ENCODE measurements at regions not wholly inside any gene's neighbourhood (a gene's known extent, or its start where the extent isn't known, plus 50 kb on each side); places are given as distances from the start of the nearest gene placed in this dataset.
"Not testable (repeated sequence)": the region's sequence is repeated elsewhere in the genome, so short reads cannot be mapped to it uniquely, and the experiment has no call there.

DNA sequence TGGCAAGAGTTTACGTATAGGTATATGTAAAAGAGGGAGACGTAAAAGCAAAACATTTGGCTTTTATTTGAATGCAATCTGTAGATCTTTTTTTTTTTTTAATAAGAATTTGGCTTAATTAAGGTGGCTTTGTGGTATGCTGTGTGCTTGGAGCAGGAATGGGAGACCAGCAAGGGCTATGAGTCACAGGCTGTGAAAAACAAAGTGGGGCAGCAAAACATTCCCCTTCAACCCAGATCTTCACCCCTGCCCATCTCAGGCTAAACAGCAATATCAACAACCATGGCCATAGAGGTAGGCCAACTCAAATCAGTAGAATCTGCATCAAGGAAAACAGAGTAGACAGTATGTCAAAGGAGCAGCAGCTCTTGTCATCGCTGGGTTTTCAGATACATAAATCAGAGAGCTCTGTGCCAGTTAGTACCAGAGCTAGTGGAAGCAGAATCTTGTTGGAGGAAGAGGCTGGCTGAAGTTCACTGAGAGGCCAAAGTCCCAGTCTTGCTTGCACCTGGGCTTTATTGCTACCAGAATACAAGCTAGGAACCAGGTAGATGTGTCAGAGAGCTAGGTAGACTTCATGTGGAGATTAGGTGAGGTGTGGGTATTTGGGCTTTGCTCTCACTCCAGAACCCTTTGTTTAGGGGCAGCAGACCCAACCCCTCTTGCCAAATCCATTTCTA lies 191.5 kb upstream of the FANCL start:
- peak; percentile 4 for DNase-seq

DNA sequence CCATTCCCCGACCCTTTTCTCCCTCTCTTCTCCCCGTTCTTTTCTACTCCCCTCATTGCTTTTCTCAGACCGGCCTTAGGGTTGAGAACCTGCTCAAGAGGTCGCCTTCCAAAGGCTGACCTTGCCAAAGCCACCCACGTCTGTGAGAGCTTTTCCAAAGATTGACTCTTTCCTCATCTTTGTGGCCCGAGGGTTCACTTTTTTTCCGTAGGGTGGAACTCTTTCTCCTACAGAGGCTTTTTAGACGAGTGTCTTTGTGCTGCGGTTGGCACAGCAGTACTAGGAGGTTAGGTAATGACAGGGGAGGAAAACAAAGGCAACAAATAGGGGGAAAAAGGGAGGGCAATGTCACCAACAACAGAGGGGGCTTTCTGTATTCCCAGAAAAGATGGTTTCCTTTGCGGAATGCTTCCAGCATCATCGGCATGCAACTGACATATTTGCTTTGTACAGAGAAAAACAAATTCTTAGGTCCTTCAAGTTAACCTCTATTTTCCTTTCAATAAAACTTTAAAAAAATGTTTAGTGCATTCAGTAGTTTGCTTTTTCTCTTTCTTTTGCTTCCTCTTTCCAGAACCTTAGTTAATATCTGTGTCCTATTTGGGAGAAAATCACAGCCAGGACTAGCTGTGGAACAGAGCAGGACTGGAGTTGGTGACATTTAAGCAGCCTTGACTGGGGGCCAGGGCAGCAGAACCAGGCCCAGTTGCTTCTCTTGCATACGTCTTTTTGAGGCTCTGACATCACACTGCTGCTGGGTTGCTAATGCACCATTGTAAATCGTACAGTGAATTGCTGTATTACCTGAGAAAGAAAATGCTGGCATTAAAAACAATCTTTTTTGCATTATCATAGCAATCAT lies 188.1 kb upstream of the FANCL start:
- no peak for DNase-seq

DNA sequence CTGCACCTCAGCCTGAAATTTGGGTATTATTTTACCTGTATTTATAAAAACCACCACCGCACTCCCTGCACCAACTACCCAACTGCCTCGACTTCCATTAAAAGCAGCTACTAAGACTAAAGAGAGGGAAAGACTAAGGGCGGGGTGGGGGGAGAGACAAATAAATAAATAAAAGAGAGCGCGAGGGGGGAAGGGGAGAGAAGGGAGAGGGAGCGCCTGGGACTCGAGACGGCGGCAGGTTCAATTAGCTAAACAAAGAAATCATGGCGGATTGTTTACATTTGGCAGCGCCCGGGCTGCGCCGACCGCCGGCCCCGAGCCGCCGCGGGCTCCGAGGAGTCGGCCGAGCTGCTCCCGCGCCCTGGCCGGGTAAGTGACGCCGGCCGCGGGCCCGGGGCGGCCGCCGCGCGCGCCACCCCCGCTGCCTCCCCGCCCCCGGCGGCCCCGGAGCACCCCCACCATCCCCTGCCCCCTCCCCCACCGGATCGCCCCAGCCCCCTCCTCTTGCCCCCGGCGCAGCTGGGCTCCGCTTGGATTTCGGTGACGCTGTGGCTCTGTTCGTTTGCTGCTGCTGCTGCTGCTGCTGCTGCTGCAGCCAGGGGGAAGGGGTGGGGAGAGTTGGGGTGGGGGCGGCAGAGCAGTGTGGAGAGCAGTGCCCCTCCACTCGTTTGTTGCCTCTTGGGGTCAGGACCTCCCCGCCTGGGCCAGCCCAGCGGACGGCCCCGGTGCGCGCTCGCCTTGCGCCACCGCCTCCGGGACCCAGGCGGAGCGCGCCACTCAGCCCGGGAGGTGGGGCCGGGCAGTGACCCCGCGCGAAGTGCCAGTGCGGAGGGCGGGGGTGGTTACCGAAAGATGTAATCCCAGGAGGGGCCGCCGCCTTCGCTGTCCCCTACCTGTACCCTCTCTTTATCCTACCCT lies 187.2 kb upstream of the FANCL start:
- peak; percentile 8 for DNase-seq

DNA sequence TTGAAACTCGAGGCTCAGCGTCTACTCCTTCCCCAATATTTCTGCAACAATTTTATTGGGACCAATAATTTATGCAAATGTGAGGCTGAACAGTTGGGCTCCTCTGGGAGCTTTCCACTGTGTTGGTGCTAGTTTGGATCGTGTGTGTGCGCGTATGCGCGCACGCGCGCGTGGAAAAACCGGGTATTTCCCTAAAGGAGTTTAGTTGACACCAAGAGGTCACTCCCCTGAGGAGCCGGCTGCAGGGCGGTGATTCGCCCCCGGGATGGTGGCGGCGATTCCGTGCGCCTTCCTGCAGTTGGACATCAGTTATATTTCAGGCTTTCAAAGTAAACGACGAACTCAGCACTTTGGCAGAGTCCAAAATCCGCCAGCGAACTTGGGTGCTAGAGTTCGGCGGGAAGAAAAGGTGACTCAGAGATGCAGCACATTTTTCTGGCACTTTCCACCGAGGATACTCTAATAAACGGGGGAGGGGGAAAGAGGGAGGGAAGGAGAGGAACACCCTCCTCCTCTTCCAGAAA lies 186.5 kb upstream of the FANCL start:
- peak; percentile 31 for DNase-seq

DNA sequence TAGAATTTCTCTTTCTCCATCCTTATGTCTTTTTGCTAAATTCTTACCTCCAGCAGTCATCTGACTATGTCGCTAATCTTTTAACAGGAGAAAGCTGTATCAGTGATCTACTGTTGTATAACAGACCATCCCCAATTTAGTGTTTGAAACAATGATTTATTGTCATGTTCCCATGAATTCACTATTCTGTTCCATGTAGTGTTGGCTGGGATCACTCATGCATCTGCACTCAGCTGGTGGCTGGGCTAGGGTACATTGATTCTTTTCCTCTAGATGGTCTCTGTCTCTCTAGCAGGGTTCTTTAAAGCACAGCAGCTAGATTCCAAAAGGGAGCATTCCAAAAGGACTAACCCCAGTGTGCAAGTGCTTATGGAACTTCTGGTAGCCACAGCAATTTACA lies 184.2 kb upstream of the FANCL start:
- DNase-seq, result no peak

DNA sequence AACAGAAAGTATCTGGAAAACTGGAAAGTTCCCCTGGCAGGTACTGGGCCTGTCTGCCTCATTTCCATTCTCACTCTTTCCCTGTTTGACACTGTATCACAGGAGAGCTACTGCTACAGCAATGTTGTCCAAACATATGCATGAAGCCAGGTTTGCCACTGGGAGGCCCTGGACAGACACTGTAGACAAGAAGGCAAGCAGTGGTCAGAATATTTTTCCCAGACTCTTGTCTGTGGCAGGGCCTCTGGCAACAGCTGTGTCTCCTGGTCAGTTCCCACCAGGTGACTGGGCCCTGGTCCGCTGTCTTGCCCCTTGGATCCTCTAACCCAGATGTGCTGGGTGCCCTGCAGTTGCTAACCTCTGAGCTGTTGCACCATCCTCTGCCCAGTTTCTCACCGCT lies 178.9 kb upstream of the FANCL start:
- DNase-seq, result no peak

DNA sequence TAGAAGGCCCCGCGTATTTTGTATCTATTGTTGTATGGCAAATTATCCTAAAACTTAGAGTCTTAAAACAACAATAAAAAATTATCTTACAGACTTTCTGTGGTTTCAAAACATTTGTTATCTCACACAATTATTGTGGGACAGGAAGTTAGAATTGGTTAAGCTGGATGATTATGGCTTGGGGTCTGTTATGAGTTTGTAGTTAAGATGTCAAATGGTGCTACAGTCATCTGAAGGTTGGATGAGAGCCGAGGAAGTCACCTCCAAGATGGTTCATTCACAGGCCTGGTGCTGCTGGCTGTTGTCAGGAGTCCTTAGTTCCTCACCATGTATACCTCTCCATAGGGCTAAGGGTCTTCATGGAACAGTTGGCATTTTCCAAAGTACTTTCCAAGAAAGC lies 175.6 kb upstream of the FANCL start:
- DNase-seq, result no peak

DNA sequence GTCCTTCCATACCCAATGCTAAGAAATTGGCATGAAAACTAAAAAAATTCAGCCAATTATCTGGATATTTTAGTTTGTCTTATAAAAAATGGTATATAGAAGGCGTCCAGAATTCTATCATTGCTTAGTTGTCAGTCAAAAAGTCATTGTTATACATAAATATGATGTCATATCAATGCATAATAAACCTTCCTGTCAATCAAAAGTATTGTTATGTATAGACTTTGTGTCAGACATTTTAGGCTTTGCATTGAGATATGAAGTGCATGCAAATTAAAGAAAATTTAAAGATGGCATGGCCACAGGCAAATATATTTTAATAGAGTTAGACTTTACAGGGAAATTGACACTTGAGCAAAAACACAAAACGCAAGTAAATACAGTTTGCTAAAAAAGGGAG lies 173.4 kb upstream of the FANCL start:
- no peak for DNase-seq

DNA sequence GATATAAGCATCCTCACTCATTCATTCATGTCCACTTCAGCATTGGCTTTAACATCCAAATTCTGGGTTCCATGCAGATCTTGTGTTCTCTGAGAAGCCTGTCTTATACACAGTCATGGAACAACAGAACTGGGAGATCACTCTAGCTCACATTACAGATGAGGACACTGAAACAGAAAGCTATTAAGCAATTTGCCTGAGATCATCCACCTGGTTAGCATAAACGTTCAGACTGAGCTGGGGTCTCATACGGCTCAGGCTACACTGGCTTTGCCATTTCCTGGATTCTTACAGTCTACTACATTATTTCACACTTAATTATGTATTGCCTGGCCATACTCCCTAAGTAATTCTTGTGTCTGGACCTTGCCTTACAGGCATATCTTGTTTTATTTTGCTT lies 169.4 kb upstream of the FANCL start:
- no peak for DNase-seq

DNA sequence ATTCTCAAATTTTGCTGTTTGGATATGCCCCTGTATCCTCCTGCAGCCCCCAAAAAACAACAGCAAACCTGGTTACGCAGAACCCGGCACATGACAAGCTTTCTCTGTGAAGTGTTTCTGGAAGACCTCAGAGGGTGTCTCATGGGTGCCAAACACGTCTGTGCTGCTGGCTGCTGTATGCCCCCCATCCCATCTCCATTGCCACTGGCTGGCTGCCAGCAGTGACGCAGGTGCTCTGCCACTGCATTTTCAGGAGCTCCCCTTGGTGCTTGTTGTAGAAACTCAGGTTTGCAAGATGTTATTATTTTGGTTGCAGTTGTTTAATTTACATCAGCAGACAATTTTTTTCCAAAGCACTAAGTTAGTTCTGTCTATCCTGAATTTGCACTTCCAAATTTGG lies 166.4 kb upstream of the FANCL start:
- no peak for DNase-seq

DNA sequence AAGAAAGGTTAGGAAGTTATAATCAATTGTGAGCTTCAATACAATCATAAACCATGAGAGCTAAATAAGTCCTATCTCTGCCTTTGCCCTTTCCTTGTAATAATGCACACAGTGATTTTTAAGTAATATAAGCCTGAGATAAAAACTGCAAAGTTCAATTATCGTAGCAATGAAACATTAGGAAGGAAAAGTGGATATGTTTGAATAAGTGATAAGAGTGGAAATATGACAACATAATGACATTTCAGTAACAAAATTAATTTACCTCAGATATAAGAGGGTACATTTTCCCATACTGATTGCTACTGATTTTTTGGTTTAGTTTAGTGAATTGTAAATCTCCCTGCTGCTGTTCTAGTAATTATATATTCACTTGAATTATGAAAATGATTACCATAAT lies 164.2 kb upstream of the FANCL start:
- DNase-seq, result no peak

DNA sequence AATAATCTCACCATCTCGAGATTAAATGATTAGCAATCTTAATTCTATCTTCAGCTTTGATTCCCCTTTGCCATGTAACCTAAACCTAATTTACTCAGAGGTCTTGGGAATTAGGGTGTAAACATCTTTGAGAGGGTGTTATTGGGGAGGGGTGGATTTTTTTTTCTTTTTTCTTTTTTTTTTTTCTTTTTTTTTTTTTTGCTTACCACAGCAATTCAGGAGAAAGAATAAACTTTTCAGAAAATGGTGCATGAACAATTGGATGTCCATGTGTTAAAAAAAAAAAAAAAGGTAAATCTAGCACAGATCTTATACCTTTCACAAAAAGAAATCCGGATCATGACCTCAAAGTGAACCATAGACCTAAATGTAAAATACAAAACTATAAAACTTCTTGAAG lies 160.8 kb upstream of the FANCL start:
- no peak for DNase-seq

DNA sequence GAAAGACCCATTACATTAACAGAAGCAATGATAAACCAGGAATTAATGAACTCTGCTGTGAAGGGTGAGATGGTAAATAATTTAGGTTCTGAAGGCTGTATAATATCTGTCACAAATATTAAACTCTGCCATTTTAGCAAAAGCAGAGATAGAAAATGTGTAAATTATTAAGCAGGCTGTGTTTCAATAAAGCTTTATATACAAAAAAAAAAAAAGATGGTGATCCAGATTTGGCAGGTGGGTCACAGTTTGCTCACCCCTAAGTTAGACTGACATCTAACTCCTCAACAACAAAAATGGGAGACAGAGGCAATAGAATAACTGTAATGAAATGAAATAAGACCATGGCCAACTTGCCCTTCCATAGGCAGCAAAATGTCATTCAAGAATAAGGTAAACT lies 157.3 kb upstream of the FANCL start:
- DNase-seq, result no peak

DNA sequence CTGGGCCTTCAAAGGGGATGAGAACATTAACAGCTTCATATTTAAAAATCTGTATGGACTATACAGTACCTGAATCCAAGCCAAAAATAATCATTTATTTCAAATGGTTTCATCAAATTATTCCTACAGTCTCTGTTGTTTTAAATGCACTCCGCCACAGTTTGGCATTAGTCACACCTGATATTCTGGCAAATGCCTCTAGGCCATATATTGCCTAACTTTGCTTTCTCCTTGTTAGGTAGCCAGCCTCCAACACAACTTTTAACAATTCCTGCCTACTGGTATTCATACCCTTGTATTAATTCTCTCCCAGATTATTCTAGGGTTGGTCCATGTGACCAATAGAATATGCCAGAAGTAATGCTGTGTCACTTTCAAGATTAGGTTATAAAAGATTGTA lies 146.6 kb upstream of the FANCL start:
- no peak for DNase-seq

DNA sequence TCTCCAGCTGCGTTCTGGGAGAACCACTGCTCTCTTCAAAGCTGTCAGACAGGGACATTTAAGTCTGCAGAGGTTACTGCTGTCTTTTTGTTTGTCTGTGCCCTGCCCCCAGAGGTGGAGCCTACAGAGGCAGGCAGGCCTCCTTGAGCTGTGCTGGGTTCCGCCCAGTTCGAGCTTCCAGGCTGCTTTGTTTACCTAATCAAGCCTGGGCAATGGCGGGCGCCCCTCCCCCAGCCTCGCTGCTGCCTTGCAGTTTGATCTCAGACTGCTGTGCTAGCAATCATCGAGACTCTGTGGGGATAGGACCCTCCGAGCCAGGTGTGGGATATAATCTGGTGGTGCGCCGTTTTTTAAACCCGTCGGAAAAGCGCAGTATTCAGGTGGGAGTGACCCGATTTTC lies 145.8 kb upstream of the FANCL start:
- not testable (repeated sequence) for DNase-seq

DNA sequence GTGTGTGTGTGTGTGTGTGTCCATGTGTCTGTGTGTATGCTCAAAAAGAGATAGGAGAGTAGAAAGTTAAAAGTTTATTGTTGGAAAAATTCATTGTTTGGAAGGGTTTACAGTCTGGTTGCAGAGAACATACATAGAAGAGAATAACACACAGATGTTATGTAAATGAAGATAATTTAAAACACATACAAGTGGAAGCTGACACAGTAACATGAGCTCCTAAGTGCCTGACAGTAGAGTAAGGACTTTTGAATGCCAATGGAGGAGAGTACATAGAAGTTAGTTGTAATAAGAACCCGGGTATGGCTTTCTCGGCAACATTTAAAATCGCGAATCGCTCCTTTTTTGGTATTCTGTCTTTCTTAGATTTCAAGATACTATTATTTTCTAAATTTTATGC lies 137.0 kb upstream of the FANCL start:
- DNase-seq, result no peak

DNA sequence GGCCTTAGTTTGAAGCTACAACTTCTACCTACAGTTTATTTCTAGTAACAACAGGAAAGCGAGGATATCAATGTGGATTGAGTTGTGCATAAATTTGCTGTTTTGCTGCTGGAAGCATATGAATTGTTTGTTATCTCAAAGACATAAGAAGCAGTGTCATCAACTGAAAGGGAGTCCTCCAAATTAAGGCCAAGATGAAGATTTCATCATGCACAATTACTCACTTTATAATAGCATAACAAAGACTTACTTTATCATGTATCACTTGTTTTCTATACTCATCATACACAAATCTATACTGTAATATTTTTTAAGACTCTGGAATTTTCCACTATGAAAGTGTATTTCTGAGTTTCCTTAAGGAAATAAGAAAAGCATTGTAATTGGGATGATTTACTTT lies 136.1 kb upstream of the FANCL start:
- no peak for DNase-seq

DNA sequence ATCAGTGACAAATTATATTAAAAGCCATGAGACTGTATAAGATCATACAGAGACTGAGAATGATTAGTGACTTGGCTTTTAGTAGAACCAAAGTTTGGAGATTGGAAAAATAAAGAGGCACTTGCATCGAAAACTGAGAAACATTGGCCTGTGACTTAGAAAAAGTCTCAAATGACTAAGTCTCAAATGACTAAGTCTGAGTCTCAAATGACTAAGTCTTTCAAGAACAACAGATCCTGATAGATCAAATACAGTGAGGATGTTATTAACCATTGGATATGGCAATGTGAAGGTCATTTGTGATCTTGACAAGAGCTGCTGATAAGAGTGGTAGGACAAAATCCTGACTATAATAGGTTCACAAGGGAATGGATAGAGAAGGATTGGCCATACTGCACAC lies 135.5 kb upstream of the FANCL start:
- peak; percentile 1 for DNase-seq

DNA sequence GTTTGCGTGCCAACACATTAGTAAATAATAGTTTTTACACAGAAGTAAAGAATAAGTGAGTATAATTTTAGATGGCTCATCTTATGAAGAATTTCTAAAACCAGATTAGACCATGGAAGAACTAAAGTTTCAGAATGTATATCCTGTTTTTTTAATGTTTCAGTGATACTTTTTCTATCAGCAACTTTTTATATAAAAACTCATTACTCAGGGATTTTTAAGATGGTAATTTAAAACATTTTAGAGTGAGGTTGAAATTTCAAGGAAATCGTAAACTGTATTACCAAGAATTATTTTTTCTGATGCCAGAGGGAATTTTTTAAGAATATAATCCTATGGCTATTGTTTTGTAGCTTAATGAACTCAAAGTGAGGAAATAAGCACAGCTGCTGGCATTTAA lies 128.5 kb upstream of the FANCL start:
- no peak for DNase-seq

DNA sequence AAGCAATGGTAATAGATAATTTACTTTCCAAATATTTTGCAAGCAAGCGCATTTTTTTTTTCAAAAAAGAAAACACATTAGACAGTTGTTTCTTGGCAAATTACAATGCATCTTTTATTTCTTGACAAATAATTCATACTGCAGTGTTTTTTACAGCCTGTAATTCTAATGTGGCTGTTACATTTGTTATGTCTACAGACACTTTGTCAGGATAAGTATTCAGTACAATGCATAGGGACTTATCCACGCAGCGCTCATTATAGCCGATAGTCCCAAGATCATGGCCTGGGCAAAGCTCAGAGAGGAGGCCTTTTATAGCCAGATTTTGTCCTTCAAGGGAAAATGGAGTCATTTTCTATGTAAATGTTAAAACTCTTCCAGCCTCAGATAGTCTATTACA lies 123.0 kb upstream of the FANCL start:
- DNase-seq, result no peak

DNA sequence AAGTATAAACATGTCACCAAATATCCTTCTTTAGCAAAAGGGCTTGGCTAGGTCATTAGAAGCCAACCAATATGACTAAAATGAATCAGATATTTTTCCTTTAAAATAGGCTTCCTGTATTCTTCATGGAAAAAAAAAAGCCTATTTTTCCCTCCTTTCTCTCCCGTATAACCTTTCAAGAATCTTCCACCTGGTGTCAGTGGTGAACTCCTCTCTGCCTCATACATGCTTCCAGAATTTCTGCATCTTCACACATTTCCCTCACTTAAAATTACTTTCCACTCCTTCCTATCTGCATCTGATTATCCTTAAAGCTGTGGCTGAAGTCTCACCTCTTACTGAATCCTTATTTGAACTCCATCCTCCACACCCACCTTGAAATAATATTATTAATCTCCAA lies 116.9 kb upstream of the FANCL start:
- no peak for DNase-seq

DNA sequence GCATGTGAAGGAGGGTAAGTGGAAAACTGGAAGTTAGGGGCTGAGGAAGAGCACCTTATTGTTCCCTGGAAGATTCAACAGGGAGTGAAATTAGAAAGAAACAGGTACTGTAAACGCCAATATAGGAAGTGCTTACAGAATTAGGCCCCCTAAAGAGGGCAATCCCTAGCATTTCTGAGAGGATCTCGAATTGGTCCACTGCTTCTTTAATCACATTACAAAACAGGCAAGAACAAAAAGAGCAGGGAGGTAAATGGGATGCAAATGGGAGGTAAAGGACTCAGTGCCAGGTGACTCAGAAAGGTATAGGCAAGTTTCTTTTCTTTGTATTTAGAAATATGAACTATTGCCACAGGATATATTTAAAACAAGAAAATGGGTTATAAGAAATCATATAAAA lies 116.4 kb upstream of the FANCL start:
- no peak for DNase-seq

DNA sequence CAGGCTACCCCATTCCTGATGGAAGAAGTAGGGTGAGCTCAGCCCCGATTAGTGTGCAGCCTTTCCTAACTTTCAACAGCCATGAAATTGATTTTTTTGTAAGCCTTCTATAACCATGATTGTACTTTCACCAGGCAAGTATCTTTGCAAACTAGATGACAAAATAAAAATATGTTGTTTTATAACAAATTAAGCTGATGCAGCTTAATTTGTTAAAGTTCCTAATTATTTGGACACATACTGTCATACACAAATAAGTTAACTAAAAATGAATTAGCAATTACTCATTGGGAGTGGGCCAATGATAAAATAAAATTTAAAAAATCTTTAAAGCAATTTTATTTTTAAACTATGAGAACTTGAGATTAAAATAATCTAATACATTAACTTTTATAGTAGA lies 113.1 kb upstream of the FANCL start:
- DNase-seq, result no peak

Measured in fibroblast of skin of right quadriceps (primary cell).